ENCODE measurements at regions not wholly inside any gene's neighbourhood (a gene's known extent, or its start where the extent isn't known, plus 50 kb on each side); places are given as distances from the start of the nearest gene placed in this dataset.

DNA sequence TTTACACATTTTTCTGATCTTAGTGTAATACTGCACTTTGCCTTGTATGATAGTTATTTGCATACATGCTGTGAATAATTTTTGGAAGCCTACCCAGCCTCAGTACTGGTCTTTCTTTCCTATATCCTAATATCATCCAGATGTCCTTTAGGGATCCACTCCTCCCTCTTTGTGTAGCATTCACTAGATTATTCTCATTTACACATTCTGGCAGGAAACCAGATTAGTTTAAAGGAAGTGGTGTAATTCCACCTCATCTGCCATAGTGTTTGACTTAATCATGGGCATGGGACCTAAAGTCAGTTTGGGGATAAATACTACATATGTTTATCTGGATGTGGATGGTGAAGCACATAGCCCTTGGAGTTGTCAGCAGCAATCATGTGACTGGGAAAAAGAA is 444.9 kb upstream of the MAP2 start:
- TF ChIP-seq, protein P1, sequence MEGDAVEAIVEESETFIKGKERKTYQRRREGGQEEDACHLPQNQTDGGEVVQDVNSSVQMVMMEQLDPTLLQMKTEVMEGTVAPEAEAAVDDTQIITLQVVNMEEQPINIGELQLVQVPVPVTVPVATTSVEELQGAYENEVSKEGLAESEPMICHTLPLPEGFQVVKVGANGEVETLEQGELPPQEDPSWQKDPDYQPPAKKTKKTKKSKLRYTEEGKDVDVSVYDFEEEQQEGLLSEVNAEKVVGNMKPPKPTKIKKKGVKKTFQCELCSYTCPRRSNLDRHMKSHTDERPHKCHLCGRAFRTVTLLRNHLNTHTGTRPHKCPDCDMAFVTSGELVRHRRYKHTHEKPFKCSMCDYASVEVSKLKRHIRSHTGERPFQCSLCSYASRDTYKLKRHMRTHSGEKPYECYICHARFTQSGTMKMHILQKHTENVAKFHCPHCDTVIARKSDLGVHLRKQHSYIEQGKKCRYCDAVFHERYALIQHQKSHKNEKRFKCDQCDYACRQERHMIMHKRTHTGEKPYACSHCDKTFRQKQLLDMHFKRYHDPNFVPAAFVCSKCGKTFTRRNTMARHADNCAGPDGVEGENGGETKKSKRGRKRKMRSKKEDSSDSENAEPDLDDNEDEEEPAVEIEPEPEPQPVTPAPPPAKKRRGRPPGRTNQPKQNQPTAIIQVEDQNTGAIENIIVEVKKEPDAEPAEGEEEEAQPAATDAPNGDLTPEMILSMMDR (IDR thresholded peaks at IDR 0.05) = no peak
- no peak for TF ChIP-seq POLR2A (IDR thresholded peaks at IDR 0.05)

All from esophagus squamous epithelium (tissue), 4 donors.